K562 (cell line): ENCODE measurements at regions not wholly inside any gene's neighbourhood (a gene's known extent, or its start where the extent isn't known, plus 50 kb on each side); places are given as distances from the start of the nearest gene placed in this dataset.

Source experiments
- ATAC-seq: fragments of 200-7000 bp; cut with Tn5 transposase; 3 replicates; pipeline ENCODE4 v1.9.1; 2020; ENCODE audit warnings: moderate library complexity
- BruUV-seq: library from RNA; stranded (reverse); fragments of 400-500 nt; replicated peaks from 2 replicates; lab custom pipeline; 2021; lab: Mats Ljungman, UMichigan
- CTCF ChIA-PET: fragments of 300-600 bp; formaldehyde crosslinking; extraction: SDS; loops from one replicate; lab custom pipeline; 2021; ENCODE audit warnings: low intra/inter-chr PET ratio; lab: Yijun Ruan, JAX
- POLR2A ChIA-PET: fragments of 300-600, 350-650 bp; sonication (Branson Sonifier 250); formaldehyde crosslinking; extraction: SDS; loops from one replicate; lab custom pipeline; 2021; ENCODE audit warnings: antibody characterized with exemption, inconsistent platforms; lab: Yijun Ruan, JAX
- DNase-seq, 4 experiments: peaks; one replicate each; pipeline versions ENCODE4 v3.0.0 to v3.0.0-alpha.2; 2011 to 2018; ENCODE audit warnings: low spot score in 3 of 4, mixed read lengths in 3 of 4; ENCODE audit errors: extremely low read depth in 1 of 4
- FAIRE-seq: peaks from 2 replicates; lab custom pipeline; 2011; peaks lifted over from hg19 to GRCh38; lab: Jason Lieb, UNC
- H2AFZ ChIP-seq: 2 replicates; pipeline ENCODE4 v1.6.0; 2011; ENCODE audit warnings: low read depth, low read length, control low read depth, inconsistent platforms
- H3K27ac ChIP-seq: fragments of 200-600 bp; 3 replicates; pipeline ENCODE4 v1.8.0; 2011; ENCODE audit warnings: low read depth, mild to moderate bottlenecking, control low read depth, inconsistent platforms, low read length, moderate library complexity, mixed read lengths; ENCODE audit errors: extremely low read depth
- H3K27me3 ChIP-seq, 2 experiments: fragments of 300-600 bp in 1 of 2; 2 replicates in 1 of 2; 3 replicates in 1 of 2; pipeline versions ENCODE4 v1.6.0 to v1.8.0; 2011; ENCODE audit warnings: inconsistent platforms in 2 of 2, low read length in 2 of 2, mild to moderate bottlenecking in 1 of 2, mixed read lengths in 1 of 2, moderate library complexity in 1 of 2; ENCODE audit not compliant: control insufficient read depth in 2 of 2, insufficient read depth in 2 of 2
- H3K36me3 ChIP-seq: fragments of 300-600 bp; 3 replicates; pipeline ENCODE4 v1.8.0; 2011; ENCODE audit warnings: mild to moderate bottlenecking, low read length, inconsistent platforms; ENCODE audit not compliant: control insufficient read depth, insufficient read depth
- H3K4me1 ChIP-seq, 2 experiments: fragments of 200-600 bp in 1 of 2; replicated peaks in 1 of 2; 2 replicates in 1 of 2; 3 replicates in 1 of 2; pipeline versions ENCODE4 v1.5.1 to v1.8.0; 2011; ENCODE audit warnings: inconsistent platforms in 2 of 2, low read length in 2 of 2, mild to moderate bottlenecking in 1 of 2, mixed read lengths in 1 of 2, moderate library complexity in 1 of 2; ENCODE audit not compliant: control insufficient read depth in 2 of 2, insufficient read depth in 2 of 2
- H3K4me2 ChIP-seq: 2 replicates; pipeline ENCODE4 v1.6.1; 2011; ENCODE audit warnings: low read length, control low read depth, inconsistent platforms, mixed read lengths; ENCODE audit not compliant: insufficient read depth
- H3K4me3 ChIP-seq: fragments of 200-600 bp; sonication (generic), shearing (Covaris generic); 2 replicates; pipeline ENCODE4 v1.5.1; 2016; ENCODE audit warnings: control low read depth, inconsistent platforms
- H3K79me2 ChIP-seq: fragments of 200-600 bp; 3 replicates; pipeline ENCODE4 v1.8.0; 2011; ENCODE audit warnings: low read length, inconsistent platforms; ENCODE audit not compliant: control insufficient read depth, insufficient read depth
- H3K9ac ChIP-seq, 2 experiments: 2 replicates each; pipeline versions ENCODE4 v1.6.0 to v1.6.1; 2011; ENCODE audit warnings: low read depth in 2 of 2, low read length in 2 of 2, control low read depth in 1 of 2, inconsistent platforms in 1 of 2, mild to moderate bottlenecking in 1 of 2, mixed read lengths in 1 of 2; ENCODE audit not compliant: insufficient read depth in 1 of 2
- H3K9me1 ChIP-seq: one replicate; pipeline ENCODE4 v1.6.0; 2011; ENCODE audit warnings: inconsistent platforms, mild to moderate bottlenecking, low read length, moderate library complexity; ENCODE audit not compliant: control insufficient read depth, insufficient read depth
- H3K9me3 ChIP-seq: replicated peaks from 2 replicates; pipeline ENCODE4 v1.5.1; 2011; ENCODE audit warnings: low read depth, low read length, inconsistent platforms; ENCODE audit not compliant: control insufficient read depth, insufficient read depth
- H4K20me1 ChIP-seq: replicated peaks from 2 replicates; pipeline ENCODE4 v1.6.1; 2011; ENCODE audit warnings: low read length, inconsistent platforms, mixed read lengths; ENCODE audit not compliant: control insufficient read depth, insufficient read depth
- CBX8 ChIP-seq: fragments of 200-600 bp; sonication (generic); IDR thresholded peaks from 2 replicates; pipeline ENCODE4 v1.6.1; 2012; ENCODE audit warnings: borderline replicate concordance, mixed run types, low read depth, mild to moderate bottlenecking, moderate library complexity, mixed read lengths, low read length, control low read depth, inconsistent platforms; ENCODE audit not compliant: poor library complexity, severe bottlenecking; ENCODE audit errors: extremely low read depth
- HDAC1 ChIP-seq, 2 experiments: fragments of 450-650 bp; IDR thresholded peaks; 2 replicates each; pipeline ENCODE4 v1.6.1; 2016 to 2017; ENCODE audit warnings: inconsistent platforms in 1 of 2, mild to moderate bottlenecking in 1 of 2, moderate library complexity in 1 of 2
- NELFE ChIP-seq: IDR thresholded peaks from 2 replicates; pipeline ENCODE4 v1.6.1; 2011; ENCODE audit warnings: mild to moderate bottlenecking; ENCODE audit not compliant: insufficient read depth, insufficient read length
- RERE ChIP-seq: sonication (generic); formaldehyde crosslinking; IDR thresholded peaks from 2 replicates; pipeline ENCODE4 v1.8.0; 2023; ENCODE audit warnings: missing genetic modification reagents, mild to moderate bottlenecking, borderline replicate concordance
- SMARCA5 ChIP-seq: fragments of 450-650 bp; IDR thresholded peaks from 2 replicates; pipeline ENCODE4 v1.6.1; 2016
- ZNF224 ChIP-seq: sonication (generic); formaldehyde crosslinking; IDR thresholded peaks from 2 replicates; pipeline ENCODE4 v1.8.0; 2022; ENCODE audit warnings: mild to moderate bottlenecking, missing genetic modification reagents
- WGBS: fragments of 100-300 bp; shearing (Covaris generic); methylation state at CpG from one replicate; pipeline ENCODE4 v1.1.6; 2016; ENCODE audit warnings: low coverage, mixed read lengths; ENCODE audit not compliant: insufficient coverage; ENCODE audit errors: missing lambda C conversion rate; 5-methylcytosine and 5-hydroxymethylcytosine counted together
- in situ Hi-C: fragments of 300-500 bp; cut with MboI; formaldehyde crosslinking; loops from 4 replicates; pipeline ENCODE4 v1.15.0; 2018; ENCODE audit warnings: inconsistent platforms, mixed read lengths
- intact Hi-C: fragments of 100-400 bp; cut with micrococcal nuclease; formaldehyde crosslinking; loops from 2 replicates; pipeline ENCODE4 v1.14.2; 2022

- FAIRE-seq, result no peak
- Histone ChIP-seq H4K20me1 (no peaks in the 10 kb centered on the region), H3K4me2 (no peak overlapping the region), H3K27me3 (no peaks in the 10 kb centered on the region), H3K9me3 (no peaks in the 10 kb centered on the region), H3K4me3 (no peak overlapping the region), H3K9me1 (no peaks in the 10 kb centered on the region), H3K79me2 (no peaks in the 10 kb centered on the region), H3K27ac (no peak overlapping the region), H3K36me3 (no peaks in the 10 kb centered on the region), H3K9ac (no peak overlapping the region), H3K4me1 (peaks cover 0 to 14% of the 10 kb centered on the region in 2 experiments; a peak in 4 of 5 replicates), H2AFZ (no peak overlapping the region)
- DNase-seq, result no peak
- no peak for TF ChIP-seq RERE (CRISPR knock-in tag)
- TF ChIP-seq CBX8, result no peak
- TF ChIP-seq NELFE, result no peak
- TF ChIP-seq ZNF224 (CRISPR knock-in tag), result no peak
- TF ChIP-seq SMARCA5, result no peak
- TF ChIP-seq HDAC1 (IDR thresholded peaks at IDR 0.05), result no peak
- 54% methylated on average over 6 of the region's 6 CpGs for WGBS
- intact Hi-C loops (loop anchor here (1.0 kb wide), 3 partner anchors 39 to 455 kb away; no protein-coding TSS in a partner anchor), in situ Hi-C loops (loop anchor here (25.0 kb wide), 1 partner anchor 1281 kb away; no protein-coding TSS in a partner anchor)
- ChIA-PET CTCF (interaction anchor here (0.7 to 4.1 kb wide), 3 partner anchors 39 to 281 kb away, joined by 3 to 24 read pairs (median 6); no protein-coding TSS in a partner anchor), POLR2A (interaction anchor here (0.6 to 1.6 kb wide), 2 partner anchors 26 to 37 kb away, joined by 4 to 7 read pairs; no protein-coding TSS in a partner anchor)
- BruUV-seq, result no TSS peak
- no peak for ATAC-seq
These were observed 186.7 kb downstream of the TMEM38B start for GRCh38 chr9:105881021-105881420.
